PC-9 (cell line): ENCODE measurements at regions not wholly inside any gene's neighbourhood (a gene's known extent, or its start where the extent isn't known, plus 50 kb on each side); places are given as distances from the start of the nearest gene placed in this dataset.

Source experiments
- BruUV-seq: library from RNA; stranded (reverse); fragments of 400-500 nt; replicated peaks from 2 replicates; lab custom pipeline; 2021; lab: Mats Ljungman, UMichigan
- CTCF ChIA-PET: fragments of 300-600 bp; sonication (Branson Sonifier 250); formaldehyde crosslinking; loops from one replicate; lab custom pipeline; 2022; ENCODE audit warnings: antibody characterized with exemption; lab: Charles Lee
- POLR2A ChIA-PET: fragments of 300-600 bp; sonication (Branson Sonifier 250); formaldehyde crosslinking; loops from one replicate; lab custom pipeline; 2022; ENCODE audit warnings: antibody characterized with exemption; ENCODE audit not compliant: unreplicated experiment; lab: Charles Lee
- DNase-seq, 2 experiments: peaks; one replicate each; pipeline versions ENCODE4 v3.0.0 to v3.0.0-alpha.2; 2015 to 2022; ENCODE audit warnings: mixed read lengths in 1 of 2
- H2AFZ ChIP-seq: fragments of 200-600 bp; sonication (generic); 2 replicates; pipeline ENCODE4 v1.8.1; 2017; ENCODE audit warnings: antibody characterized with exemption
- H3F3A ChIP-seq: fragments of 200-600 bp; sonication (generic); 2 replicates; pipeline ENCODE4 v1.8.1; 2017; ENCODE audit warnings: antibody characterized with exemption, mild to moderate bottlenecking, low read depth; ENCODE audit not compliant: insufficient read depth
- H3K27ac ChIP-seq: fragments of 200-600 bp; sonication (generic); 2 replicates; pipeline ENCODE4 v1.6.1; 2016; ENCODE audit warnings: mixed run types
- H3K27me3 ChIP-seq: fragments of 200-600 bp; sonication (generic); 2 replicates; pipeline ENCODE4 v1.6.1; 2016; ENCODE audit warnings: low read depth, mixed run types; ENCODE audit not compliant: insufficient read depth
- H3K36me3 ChIP-seq: fragments of 200-600 bp; sonication (generic); 2 replicates; pipeline ENCODE4 v1.6.1; 2016; ENCODE audit warnings: low read depth, mixed run types
- H3K4me1 ChIP-seq: fragments of 200-600 bp; sonication (generic); replicated peaks from 2 replicates; pipeline ENCODE4 v1.6.1; 2016; ENCODE audit warnings: mixed run types; ENCODE audit not compliant: insufficient read depth
- H3K4me2 ChIP-seq: fragments of 200-600 bp; sonication (generic); 2 replicates; pipeline ENCODE4 v1.6.1; 2017; ENCODE audit warnings: mixed run types
- H3K4me3 ChIP-seq: fragments of 200-600 bp; sonication (generic); 2 replicates; pipeline ENCODE4 v1.6.1; 2016; ENCODE audit warnings: mixed run types
- H3K79me2 ChIP-seq: fragments of 200-600 bp; sonication (generic); 2 replicates; pipeline ENCODE4 v1.6.1; 2017; ENCODE audit warnings: low read depth, mixed run types
- H3K9me2 ChIP-seq: fragments of 200-600 bp; sonication (generic); 2 replicates; pipeline ENCODE4 v1.8.1; 2017; ENCODE audit warnings: mild to moderate bottlenecking; ENCODE audit not compliant: insufficient read depth
- H3K9me3 ChIP-seq: fragments of 200-600 bp; sonication (generic); 2 replicates; pipeline ENCODE4 v1.8.1; 2016; ENCODE audit warnings: low read depth; ENCODE audit not compliant: insufficient read depth
- H4K20me1 ChIP-seq: fragments of 200-600 bp; sonication (generic); 2 replicates; pipeline ENCODE4 v1.8.1; 2017; ENCODE audit not compliant: insufficient read depth
- EZH2 ChIP-seq: fragments of 200-600 bp; sonication (generic); IDR thresholded peaks from 2 replicates; pipeline ENCODE4 v1.8.0; 2017; ENCODE audit warnings: antibody characterized with exemption, low read depth
- intact Hi-C: fragments of 100-400 bp; cut with micrococcal nuclease; formaldehyde crosslinking; loops from one replicate; pipeline ENCODE4 v1.10.0; 2022; ENCODE audit not compliant: unreplicated experiment
- TF ChIP-seq, protein P1 (sequence below): fragments of 200-600 bp; sonication (generic); conservative IDR thresholded peaks from 2 replicates; pipeline ENCODE4 v1.6.1; 2017; ENCODE audit warnings: mixed run types, antibody characterized with exemption, mild to moderate bottlenecking, moderate library complexity

DNA sequence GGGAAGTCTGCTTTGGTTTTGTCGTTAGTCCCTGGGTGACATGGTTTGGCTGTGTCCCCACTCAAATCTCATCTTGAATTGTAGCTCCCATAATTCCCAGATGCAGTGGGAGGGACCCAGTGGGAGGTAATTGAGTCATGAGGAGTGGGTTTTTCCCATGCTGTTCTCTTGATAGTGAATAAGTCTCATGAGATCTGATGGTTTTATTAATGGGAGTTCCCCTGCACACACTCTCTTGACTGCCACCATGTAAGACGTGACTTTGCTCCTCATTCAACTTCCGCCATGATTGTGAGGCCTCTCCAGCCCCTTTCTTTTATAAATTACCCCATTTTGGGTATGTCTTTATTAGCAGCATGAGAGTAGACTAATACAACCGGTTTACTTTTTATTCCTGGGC, 405.8 kb upstream of the ID2 start:
- Histone ChIP-seq H3K4me1 (no peaks in the 10 kb centered on the region), H2AFZ (no peak overlapping the region), H3K9me3 (no peaks in the 10 kb centered on the region), H3K27me3 (peaks cover 56% of the 10 kb centered on the region), H3K4me2 (no peak overlapping the region), H3K79me2 (no peaks in the 10 kb centered on the region), H3K36me3 (no peaks in the 10 kb centered on the region), H3F3A (no peaks in the 10 kb centered on the region), H3K4me3 (no peak overlapping the region), H3K27ac (no peak overlapping the region), H3K9me2 (no peaks in the 10 kb centered on the region), H4K20me1 (no peaks in the 10 kb centered on the region)
- intact Hi-C loops, result no loop called here
- no peak for DNase-seq
- ChIA-PET POLR2A (no interaction called here), CTCF (no interaction called here)
- no peak for TF ChIP-seq EZH2
- TF ChIP-seq, protein P1, sequence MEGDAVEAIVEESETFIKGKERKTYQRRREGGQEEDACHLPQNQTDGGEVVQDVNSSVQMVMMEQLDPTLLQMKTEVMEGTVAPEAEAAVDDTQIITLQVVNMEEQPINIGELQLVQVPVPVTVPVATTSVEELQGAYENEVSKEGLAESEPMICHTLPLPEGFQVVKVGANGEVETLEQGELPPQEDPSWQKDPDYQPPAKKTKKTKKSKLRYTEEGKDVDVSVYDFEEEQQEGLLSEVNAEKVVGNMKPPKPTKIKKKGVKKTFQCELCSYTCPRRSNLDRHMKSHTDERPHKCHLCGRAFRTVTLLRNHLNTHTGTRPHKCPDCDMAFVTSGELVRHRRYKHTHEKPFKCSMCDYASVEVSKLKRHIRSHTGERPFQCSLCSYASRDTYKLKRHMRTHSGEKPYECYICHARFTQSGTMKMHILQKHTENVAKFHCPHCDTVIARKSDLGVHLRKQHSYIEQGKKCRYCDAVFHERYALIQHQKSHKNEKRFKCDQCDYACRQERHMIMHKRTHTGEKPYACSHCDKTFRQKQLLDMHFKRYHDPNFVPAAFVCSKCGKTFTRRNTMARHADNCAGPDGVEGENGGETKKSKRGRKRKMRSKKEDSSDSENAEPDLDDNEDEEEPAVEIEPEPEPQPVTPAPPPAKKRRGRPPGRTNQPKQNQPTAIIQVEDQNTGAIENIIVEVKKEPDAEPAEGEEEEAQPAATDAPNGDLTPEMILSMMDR, result no peak
- no TSS peak for BruUV-seq

DNA sequence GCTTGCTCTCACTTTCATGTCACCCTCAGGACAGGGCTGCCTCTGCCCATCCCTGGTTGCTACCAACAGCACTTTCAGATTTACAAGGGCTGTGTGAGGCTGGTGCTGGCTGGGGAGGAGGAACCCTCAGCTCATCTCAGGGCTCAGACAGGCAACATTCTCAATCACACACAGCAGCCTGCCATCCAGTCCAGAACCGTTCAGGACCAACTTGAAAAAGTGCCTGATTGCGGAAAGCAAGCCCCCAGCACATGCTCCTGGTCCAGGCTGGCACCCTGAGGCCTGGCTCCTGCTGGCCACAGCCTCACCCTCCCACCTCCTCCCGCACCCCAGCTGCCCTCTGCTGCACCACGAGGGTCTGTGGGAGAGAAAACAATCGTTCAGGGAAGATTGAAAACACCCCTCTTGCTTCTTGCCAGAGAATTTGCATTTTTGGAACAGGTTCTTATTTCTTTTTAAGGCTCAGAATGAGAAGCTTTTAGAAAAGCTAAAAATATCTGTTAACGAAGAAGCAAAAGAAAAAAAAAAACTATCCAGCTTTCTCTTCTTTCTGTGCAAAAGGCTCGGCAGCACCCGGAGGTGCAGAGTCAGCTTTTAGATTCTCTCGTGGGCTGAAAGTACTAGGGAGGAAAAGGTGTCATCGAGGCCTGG, 403.8 kb upstream of the ID2 start:
- no peaks in the 10 kb centered on the region for H3F3A ChIP-seq
- ChIA-PET CTCF (no interaction called here), POLR2A (no interaction called here)
- no peaks in the 10 kb centered on the region for H3K4me1 ChIP-seq
- H3K4me3 ChIP-seq, result no peak overlapping the region
- peaks cover 75% of the 10 kb centered on the region for H3K27me3 ChIP-seq
- TF ChIP-seq, protein P1, result no peak
- TF ChIP-seq EZH2, result no peak
- no peaks in the 10 kb centered on the region for H4K20me1 ChIP-seq
- no peaks in the 10 kb centered on the region for H3K79me2 ChIP-seq
- H3K4me2 ChIP-seq, result no peak overlapping the region
- intact Hi-C loops, result no loop called here
- H2AFZ ChIP-seq, result no peak overlapping the region
- no peaks in the 10 kb centered on the region for H3K9me2 ChIP-seq
- BruUV-seq, result no TSS peak
- DNase-seq, result no peak
- H3K27ac ChIP-seq, result no peak overlapping the region
- no peaks in the 10 kb centered on the region for H3K9me3 ChIP-seq
- no peaks in the 10 kb centered on the region for H3K36me3 ChIP-seq

DNA sequence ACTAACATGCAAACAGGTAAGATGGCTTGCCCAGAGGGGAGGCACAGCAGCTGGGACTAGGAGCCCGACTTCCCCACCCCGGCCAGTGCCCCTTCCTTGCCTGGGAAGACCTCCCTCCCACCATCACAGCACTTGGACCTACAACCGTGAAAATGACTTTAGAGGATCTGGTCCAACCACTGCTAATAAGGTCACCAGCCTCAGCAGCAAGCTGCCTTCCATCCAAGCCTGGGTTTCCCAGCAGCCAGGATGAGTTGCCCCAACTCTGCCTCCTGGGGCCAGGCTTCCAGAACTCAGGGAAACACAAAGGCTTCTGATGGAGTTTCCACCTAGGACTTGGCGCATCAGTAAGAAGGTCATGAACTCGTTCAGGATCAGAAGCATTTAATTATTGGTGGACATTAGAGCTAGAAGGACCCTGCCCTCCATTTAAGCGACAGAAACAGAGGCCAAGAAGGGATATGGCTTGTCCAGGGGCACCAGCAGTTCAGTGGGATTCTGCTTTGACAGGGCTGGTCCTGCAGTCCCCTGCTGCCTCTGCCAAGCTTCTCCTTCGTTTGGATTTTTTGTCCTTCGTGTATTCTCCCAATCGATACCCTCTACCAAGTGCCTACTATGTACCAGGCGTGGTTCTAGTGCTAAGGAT, 403.0 kb upstream of the ID2 start:
- no TSS peak for BruUV-seq
- intact Hi-C loops, result no loop called here
- POLR2A ChIA-PET, result no interaction called here

More for the DNA sequence above, 403.0 kb upstream of the ID2 start:
- Histone ChIP-seq H3K9me3 (no peaks in the 10 kb centered on the region), H3K4me2 (no peak overlapping the region), H3K36me3 (no peaks in the 10 kb centered on the region), H4K20me1 (no peaks in the 10 kb centered on the region), H3K27me3 (peaks cover 83% of the 10 kb centered on the region), H3F3A (no peaks in the 10 kb centered on the region), H3K9me2 (no peaks in the 10 kb centered on the region), H3K4me1 (no peaks in the 10 kb centered on the region), H2AFZ (no peak overlapping the region), H3K4me3 (no peak overlapping the region), H3K27ac (no peak overlapping the region), H3K79me2 (no peaks in the 10 kb centered on the region)
- TF ChIP-seq, protein P1, result no peak
- TF ChIP-seq EZH2, result no peak
- CTCF ChIA-PET, result no interaction called here
- no peak for DNase-seq
